GM18867 (cell line): ENCODE measurements at regions not wholly inside any gene's neighbourhood (a gene's known extent, or its start where the extent isn't known, plus 50 kb on each side); places are given as distances from the start of the nearest gene placed in this dataset.

Source experiments
- ATAC-seq: cut with Tn5 transposase; IDR thresholded peaks from one replicate; pipeline ENCODE4 v1.9.1; 2021; ENCODE audit warnings: mild to moderate bottlenecking, moderate library complexity; ENCODE audit not compliant: unreplicated experiment

DNA sequence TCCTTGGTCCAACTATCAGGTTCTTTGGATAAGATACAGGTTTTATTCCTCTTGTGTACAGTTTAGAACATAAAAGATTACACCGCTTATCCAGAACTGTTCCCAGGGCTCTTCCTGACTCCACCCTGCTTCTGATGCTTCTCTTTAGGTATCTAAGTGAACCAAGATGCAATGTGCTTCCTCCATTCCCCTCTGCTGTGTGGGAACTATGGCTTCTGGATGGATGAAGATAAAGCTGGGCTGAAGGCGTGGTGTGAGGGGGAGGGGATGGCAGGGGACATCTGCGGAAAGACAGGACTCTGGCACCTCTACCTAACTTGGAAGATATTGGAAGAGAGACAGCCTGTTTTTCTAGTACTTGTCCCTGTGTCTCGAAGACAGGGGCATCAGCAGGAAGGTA is 209.9 kb upstream of the TBX20 start:
- no peak for ATAC-seq

DNA sequence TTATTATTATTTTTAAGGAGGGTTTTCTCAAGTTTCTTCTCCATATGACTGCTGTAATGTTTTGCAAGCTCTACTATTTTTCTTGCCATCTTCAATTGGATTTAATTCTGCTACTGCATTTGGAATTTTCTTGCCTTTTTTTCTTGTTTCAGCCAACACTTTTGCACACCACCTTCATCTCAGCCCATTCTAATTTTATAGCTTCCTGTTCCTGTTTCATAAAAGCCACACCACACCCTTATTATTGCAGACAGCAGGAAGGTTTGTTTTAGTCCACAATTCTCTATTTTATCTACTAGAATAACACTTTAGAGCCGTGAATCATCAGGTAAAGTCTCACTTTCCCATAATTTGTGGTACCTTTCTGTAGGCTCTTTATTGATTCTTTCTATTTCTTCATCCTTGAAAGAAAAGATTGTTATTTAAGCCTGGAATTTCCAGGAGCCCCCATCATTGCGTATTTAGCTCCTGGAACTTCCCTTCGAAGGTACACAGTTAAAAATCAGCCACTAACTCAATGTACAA is 209.3 kb upstream of the TBX20 start:
- ATAC-seq: no peak

DNA sequence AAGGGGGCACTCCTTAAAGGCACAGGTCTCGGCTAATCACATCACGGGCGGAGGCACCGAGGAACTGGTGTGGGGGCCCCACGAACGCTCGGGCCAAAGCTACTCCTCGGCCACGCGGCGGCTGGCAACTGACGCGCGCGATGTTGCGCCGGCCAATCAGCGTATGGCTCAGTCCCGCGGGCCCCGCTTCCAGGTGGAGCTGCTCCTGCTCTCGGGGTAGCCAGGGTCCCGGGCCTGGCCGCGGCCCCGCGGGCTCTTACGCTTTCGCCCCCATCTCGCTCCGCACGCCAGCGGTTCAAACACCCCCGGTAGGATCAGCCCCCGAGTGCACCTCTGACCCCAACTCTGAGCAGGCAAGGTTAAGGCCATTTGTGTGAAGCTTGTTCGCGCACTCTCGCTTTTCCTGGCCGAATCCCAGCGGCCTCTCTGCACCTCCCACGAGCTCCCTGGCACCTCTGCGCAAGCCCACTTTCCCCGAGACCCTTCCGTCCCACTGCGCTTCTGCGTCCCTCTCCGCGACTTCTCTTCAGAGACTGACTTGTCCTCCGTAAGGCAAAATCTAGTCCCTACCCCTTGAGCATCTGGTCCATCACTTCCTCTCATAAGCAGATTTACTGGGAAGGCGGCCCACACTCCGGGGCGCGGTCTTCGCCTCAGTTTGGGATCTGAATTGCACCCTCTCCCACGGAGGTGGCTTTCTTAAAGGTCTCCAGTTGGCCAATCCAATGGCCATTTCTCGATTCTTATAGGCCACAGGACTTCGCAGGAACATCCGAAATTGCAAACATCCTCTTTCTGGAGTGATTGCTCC is 200.9 kb upstream of the TBX20 start:
- no peak for ATAC-seq

DNA sequence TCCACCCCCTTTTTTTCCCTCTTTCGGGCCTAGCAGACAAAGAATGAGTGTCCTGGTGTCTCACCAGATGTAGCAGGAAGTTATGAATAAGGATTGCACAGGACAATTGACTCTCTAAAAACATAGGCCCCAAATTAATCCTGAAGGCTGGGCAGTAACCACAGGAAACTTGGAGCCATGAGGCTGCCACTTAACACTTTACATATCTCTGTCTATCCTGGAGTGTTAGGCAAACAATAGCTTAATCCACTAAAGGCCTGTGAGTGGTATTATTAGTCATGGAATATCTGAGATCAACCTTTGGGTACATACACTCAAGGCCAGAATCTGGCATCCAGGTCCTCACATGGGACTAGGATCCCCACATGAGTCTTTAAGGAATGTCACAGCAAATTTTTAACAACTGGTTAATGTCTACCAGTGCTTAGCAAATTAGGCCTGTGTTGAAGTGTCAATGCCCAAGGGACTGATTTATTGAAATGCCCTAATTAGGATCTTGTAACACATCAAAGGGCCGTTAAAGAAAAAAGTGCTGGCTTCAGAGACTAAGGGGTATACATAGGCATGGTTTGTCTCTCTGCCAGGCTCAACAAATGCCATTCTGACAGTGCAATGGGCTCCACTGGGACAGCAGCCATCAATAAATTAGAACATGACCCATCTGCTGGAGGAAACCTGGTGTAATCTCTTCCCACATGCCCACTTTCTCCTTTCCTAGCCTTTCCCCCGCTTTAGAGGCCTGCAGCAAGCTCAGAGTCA is 196.7 kb upstream of the TBX20 start:
- no peak for ATAC-seq

DNA sequence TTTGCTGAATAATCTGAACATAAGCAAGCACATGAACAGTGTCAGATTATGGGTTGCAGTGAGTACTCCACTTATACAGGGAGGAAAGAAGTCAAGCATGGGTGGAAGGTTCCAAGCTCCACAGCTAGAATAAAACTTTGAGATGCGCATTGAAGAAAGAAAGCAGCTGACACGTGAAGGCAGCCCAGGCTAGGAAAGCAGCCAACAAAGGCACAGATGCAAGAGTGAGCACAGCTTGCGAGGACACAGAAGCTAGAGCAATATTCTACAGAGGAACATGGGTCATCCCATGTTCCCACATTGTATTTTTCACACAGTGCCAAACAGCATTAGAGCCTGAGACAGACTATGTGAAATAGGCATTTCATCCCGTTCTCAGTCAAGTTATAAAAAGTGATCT is 194.6 kb upstream of the TBX20 start:
- ATAC-seq: no peak

DNA sequence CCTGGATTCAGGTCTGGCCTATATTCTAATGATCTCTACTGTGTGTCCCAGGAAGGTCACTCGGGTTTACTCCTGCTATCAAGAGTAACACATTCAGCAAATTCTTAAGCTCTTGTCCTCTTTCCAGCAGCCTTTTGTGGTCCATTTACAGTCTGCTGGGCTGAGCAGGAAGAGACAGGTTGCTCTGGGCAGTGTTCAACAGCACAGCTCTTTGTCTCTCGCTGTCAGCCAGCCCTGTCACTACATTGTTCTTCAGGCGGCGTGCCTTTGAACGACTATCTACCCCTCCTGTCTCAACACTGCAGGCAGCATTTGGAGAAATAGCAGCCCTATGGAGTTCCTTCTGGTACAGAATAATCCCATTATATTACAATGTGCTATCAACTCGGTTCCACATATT is 192.2 kb upstream of the TBX20 start:
- no peak for ATAC-seq

DNA sequence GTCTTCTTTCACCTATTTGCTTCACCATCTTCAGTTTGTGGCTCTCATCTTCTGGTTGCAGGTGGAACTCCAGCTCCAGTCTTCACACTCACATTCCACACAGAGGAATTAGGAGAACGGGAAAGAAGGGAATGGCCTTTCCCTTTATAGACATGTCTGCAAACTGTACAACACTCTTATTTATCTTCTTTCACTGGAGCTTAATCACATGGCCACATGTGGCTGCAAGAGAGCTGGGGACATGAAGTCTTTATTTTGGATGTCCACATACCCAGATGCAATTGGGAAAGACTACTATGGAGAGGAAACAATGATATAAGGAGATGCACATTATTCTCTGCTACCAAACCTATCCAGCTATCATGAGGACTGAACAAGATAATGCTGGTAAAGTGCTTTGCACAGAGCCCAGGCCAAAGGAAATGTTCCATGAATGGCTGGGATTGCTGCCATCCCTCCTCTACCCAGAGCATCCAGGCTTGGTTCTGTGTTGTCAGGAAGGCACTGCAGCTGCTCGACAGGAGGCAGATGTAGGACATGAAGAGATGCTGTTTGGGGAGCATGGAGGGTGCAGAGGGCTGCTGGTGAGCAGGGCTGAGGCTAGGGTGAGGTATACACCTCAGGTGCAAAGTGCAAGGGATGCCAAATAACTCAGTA is 183.8 kb upstream of the TBX20 start:
- no peak for ATAC-seq

DNA sequence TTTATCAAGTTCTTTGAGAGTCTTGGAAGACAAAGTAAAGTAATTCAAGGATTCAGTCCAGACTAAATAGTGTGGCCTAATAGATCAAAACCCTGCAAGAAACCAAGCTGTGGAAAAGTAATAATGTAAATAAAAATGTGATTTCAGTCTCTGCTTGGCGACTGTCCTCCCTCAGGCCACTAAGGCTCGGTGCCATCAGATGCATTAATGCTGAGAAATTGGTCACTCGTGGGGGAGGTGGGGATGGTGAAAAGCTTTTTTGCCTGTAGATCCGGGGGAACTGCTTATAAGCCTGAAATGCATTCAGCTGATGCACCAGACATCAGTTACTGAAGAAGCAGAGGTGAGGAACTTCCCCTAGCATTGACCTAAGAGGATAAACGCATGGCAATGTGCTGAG is 182.6 kb upstream of the TBX20 start:
- no peak for ATAC-seq

DNA sequence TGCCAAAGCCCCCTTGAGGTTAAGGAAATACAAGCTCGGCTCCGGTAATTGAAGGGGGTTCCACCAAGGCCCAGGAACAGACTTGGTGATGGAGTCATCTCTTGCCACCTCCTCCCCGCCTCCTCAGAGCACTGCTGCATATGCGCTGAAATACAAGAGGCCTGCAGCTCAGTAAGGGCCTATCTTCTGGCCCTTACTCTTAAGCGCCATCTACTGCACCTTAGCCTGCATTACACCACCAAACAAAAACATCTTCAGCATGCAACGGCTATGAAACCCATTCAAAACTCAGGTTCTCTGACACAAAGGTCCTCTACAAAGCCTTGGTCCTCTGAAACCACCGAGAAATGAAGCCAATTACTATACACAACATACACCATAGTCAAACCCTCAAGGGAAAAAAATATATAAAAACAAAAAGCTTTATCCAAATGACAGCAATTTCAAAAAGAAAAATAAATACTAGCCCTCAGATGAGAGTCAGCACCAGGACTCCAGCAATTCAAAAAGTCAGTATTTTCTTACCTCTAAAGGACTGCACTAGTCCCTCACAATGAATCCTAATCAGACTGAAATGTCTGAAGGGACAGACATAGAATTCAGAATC is 176.8 kb upstream of the TBX20 start:
- ATAC-seq: peak; percentile 89

DNA sequence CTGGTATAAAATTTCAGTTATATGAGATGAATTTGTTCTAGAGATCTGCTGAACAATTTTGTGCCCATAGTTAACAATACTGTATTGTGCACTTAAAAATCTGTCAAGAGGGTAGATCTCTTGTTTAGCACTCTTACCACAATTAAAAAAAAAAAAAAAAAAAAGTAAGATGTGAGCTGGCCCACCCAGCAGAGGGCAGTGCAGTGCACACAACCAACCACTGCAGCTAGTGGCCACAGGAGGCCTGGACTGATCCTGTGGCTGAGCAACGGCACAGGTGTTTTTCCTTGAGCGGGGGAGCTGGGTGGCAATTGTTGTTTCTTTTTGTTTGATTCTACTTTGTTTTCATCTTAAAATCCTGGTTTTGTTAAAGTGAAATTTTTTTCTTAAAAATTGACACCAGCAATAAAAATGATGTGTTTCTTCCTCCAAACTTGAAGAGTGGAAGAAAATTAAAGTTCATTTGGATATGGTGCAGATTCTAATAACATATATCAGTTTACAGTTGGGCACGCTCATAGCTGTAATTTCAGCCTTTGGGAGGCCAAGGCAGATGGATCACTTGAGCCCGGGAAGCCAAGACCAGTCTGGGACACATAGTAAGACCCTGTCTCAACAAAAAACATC is 171.1 kb upstream of the TBX20 start:
- peak; percentile 86 for ATAC-seq

DNA sequence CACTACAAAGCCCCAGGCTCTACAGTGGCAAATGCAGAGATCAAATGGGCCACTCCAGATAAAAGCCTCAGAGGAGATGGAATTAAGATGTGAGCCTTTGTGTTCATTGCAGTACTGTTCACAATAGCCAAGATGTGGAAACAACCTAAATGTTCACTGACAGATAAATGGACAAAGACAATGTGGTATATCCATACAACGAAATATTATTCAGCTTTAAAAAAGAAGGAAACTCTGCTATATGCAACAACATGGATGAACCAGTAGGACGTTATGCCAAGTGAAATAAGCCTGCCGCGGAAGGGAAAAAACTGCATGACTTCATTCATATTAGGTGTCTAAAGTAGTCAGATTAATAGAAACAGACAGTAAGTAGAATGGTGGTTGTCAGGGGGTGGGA is 170.5 kb upstream of the TBX20 start:
- no peak for ATAC-seq

DNA sequence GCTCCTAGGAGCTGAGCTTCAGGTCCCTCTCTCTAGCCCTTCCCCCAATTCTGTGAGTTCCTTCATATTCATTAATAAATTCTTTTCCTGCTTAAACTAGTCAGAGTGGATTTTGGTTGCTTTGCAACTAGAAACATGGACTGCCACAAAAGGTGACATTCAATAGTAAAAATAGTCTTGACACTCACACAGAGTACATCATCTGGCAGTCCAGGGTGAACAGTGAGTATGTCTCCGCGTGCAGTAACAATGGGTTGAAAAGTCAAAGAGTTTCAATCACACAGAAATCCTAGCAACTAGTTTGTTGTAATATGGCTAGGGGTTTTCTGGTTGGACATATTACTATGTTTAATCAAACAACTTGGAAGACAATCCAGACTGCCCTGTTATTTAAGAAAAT is 168.8 kb upstream of the TBX20 start:
- ATAC-seq: no peak

DNA sequence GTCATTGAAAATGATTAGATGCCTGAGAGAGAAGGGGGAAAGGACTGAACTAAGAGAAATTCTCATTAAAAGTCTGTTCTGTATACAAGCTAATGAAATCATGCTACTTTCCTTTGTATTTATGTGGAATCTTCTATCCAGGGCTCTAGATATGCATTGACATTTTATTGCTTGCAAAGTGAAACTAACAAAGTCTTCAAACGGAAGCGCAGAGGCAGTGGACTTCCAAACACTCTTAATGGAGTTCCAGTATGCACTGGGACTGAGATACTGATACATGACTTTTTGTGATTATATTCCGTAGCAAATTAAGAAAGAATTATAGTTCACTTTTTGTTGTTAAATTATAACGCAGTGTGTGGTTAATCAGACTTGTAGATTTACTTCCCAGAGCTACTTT is 166.8 kb upstream of the TBX20 start:
- ATAC-seq: no peak

DNA sequence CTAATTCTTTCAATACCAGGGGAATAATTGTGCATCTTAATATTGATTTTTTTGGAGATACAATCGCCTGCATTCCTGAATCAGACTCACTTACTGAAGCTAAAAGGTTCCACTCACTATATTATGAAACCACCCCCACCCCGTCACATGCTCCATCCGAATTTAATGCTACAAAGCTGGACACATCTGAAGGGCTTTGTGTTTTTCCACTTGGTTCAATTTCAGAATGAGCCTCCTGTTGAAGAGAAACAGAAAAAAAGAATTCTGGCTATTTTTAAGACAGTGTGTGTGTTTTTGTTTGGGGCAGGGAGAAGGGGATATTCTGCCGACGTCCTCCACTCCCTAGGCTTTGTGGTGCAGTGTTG is 165.5 kb upstream of the TBX20 start:
- no peak for ATAC-seq

DNA sequence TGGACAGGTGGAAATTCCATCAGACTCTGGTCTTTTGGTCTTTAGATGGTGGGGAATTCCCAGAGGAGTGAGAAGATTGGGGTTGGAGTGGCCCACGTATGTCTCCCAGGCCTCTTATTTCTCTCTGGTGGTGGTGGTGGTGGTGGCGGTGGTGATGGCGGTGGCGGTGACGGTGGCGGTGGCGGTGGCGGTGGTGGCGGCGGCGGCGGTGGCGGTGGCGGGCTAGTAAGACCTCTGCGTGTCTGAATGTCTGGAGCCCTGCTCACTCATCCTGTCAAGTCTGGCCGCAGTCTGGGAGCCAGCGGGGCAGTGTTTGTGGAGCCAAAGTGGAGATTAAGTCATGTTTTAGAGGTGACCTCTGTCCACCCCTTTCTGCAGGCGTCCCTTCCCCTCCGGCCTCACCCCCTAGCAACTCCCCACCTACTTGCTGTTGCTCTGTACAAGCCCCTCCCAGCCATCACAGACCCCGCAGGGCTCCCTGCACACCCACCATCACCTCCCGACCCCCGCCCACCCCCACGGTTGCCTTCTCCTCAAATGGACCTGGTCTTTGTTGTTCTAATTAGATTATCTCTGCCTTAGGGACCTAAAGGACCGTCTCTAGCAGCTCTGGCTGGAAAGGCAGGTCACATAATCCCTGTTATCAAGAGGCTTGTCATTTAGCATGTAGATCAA is 165.0 kb upstream of the TBX20 start:
- no peak for ATAC-seq

DNA sequence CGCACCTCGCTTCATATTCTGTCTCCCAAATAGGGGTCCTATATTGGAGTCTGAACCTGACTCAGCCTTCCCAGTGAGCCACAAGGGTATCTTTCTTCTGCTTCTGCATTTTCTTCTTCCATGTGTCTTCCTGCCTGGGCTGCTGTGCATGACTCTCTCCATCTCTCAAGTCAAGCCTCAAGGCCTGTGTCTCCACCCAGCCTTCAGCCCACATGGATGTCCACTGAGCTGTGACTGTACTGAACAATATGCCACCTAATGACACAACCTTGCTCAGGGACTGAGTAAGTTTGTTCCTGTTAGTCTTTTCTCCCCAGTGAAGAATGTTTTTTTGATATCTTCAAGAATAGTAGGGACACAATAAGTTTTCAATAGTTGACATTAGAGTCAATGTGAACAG is 162.7 kb upstream of the TBX20 start:
- no peak for ATAC-seq

DNA sequence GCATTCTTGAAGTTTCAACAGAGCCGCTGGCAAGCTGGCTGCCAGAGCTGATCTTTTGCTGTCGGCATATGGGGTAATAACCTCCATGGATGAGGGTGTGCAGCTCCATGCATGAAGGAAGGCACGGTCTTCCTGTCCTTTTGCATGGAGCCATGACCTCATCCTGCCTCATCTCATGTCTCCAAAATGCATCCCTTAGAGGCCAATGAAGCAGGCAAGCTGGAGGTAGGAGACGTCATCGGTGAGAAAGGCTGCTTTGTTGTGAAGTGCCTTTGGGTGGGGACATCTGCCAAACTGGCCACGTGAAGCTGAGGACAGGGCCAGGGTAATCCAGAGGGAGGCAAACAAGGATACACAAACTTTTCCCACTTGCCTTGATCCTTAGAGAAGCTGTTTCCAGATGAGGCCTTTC is 161.5 kb upstream of the TBX20 start:
- no peak for ATAC-seq

DNA sequence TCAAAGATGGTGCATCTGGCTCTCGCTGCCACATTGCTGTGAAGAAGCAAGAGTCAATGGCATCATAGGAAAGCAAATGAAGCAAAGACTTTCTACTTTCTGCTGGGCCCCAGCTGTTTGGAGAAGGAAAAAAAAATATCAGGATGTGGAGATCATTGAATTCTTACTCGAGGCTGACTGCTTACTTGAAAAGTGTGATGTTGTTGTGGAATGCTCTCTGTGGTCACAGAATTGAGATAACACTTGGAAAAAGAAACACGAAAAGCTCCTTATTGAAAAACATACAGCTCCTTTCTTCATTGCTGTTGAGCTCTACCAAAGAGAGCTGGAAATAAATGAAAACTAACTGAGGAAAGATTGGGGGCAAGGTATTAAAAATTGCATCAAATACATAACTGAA is 157.4 kb upstream of the TBX20 start:
- ATAC-seq: no peak

DNA sequence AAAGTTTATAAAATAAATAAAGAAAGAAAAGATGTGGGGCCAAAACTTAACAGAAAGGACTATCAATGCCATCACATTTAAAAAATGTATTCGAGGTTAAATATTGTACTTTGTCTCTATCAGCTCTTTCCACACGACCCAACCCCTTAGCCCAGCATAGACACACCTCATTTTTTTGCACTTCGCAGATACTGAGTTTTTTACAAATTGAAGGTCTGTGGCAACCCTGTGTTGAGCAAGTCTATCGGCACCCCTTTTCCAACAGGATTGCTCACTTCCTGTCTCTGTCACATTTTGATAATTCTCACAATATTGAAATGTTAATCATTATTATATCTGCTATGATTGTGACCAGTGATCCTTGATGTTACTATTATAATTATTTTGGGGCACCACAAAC is 151.6 kb upstream of the TBX20 start:
- no peak for ATAC-seq

DNA sequence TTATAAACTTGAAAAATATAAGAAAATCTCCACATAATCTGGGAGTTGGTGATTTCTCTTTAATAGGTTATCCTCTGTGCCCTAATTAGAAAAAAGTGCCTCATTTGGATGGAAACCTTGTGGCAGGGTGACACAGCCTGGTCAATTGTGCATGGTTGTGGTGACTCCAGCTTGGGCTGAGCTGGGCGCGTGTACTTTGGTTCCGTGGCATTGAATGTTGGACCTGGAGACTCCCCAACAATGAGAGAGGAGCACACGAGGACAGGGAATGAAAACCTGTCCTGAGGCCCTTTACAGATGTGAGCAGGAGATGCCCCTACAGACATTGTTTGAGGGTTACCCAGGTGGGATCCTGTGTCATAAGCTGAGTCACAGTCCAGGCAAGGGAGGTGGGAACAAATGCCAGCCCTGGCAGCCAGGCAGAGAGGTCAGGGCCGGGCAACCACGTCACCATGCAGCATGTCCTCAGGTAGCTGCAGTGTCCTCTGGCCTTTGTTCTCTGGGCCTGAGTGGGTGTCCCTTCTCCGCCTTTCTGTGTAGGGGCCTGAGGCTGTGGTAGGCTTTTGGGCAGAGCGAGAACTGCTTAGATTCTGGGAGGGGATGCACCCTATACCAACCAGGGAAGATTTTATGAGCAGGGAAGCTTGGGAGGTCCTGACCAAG is 147.4 kb upstream of the TBX20 start:
- ATAC-seq: no peak
